ENCODE measurements at regions not wholly inside any gene's neighbourhood (a gene's known extent, or its start where the extent isn't known, plus 50 kb on each side); places are given as distances from the start of the nearest gene placed in this dataset.

- no peak for TF ChIP-seq POLR2AphosphoS5 (IDR thresholded peaks at IDR 0.05; ENCODE audit: low read depth, low read length)
- TF ChIP-seq YY1 (IDR thresholded peaks at IDR 0.05; ENCODE audit: extremely low read depth, insufficient replicate concordance, low read depth, low read length), result no peak
- no peak for TF ChIP-seq CTCF (IDR thresholded peaks at IDR 0.05 in 2 of 3, conservative IDR thresholded peaks at IDR 0.05 in 1 of 3; ENCODE audit: borderline replicate concordance in 1 of 3, insufficient read depth in 1 of 3, low read depth in 2 of 3, low read length in 2 of 3)
- TF ChIP-seq, protein P1, sequence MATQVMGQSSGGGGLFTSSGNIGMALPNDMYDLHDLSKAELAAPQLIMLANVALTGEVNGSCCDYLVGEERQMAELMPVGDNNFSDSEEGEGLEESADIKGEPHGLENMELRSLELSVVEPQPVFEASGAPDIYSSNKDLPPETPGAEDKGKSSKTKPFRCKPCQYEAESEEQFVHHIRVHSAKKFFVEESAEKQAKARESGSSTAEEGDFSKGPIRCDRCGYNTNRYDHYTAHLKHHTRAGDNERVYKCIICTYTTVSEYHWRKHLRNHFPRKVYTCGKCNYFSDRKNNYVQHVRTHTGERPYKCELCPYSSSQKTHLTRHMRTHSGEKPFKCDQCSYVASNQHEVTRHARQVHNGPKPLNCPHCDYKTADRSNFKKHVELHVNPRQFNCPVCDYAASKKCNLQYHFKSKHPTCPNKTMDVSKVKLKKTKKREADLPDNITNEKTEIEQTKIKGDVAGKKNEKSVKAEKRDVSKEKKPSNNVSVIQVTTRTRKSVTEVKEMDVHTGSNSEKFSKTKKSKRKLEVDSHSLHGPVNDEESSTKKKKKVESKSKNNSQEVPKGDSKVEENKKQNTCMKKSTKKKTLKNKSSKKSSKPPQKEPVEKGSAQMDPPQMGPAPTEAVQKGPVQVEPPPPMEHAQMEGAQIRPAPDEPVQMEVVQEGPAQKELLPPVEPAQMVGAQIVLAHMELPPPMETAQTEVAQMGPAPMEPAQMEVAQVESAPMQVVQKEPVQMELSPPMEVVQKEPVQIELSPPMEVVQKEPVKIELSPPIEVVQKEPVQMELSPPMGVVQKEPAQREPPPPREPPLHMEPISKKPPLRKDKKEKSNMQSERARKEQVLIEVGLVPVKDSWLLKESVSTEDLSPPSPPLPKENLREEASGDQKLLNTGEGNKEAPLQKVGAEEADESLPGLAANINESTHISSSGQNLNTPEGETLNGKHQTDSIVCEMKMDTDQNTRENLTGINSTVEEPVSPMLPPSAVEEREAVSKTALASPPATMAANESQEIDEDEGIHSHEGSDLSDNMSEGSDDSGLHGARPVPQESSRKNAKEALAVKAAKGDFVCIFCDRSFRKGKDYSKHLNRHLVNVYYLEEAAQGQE (IDR thresholded peaks at IDR 0.05; ENCODE audit: low read depth), result no peak
- no peak for TF ChIP-seq EZH2 (IDR thresholded peaks at IDR 0.05)
- no peak for TF ChIP-seq POLR2A (IDR thresholded peaks at IDR 0.05; ENCODE audit: borderline replicate concordance, extremely low read depth, insufficient read depth, insufficient read length)
- no peak for TF ChIP-seq ELF1 (IDR thresholded peaks at IDR 0.05; ENCODE audit: borderline replicate concordance, low read depth)
- TF ChIP-seq EZH2phosphoT487 (IDR thresholded peaks at IDR 0.05; ENCODE audit: borderline replicate concordance), result no peak
- no peak for TF ChIP-seq JUND (IDR thresholded peaks at IDR 0.05)
- TF ChIP-seq SRF (IDR thresholded peaks at IDR 0.05; ENCODE audit: low read depth), result no peak
- no peak for TF ChIP-seq ZFX (IDR thresholded peaks at IDR 0.05)
- TF ChIP-seq SIN3A (IDR thresholded peaks at IDR 0.05; ENCODE audit: low read depth), result no peak
Observed at GRCh38 chr2:149991576-149991975, 404.0 kb upstream of the MMADHC start.
